ENCODE measurements at regions not wholly inside any gene's neighbourhood (a gene's known extent, or its start where the extent isn't known, plus 50 kb on each side); places are given as distances from the start of the nearest gene placed in this dataset.
A peak's percentile ranks its signal among the peaks of the same experiment; 100 is the strongest.

- DNase-seq (ENCODE audit: low read depth), result peak; percentile 60
Measured at GRCh38 chr2:195498176-195498575, 158.8 kb upstream of the SLC39A10 start.

- no peak for DNase-seq (ENCODE audit: low read depth)
Measured at GRCh38 chr2:195496991-195497390, 160.0 kb upstream of the SLC39A10 start.

- no peak for DNase-seq (ENCODE audit: low read depth)
Measured at GRCh38 chr2:195495966-195496365, 161.1 kb upstream of the SLC39A10 start.

- DNase-seq (ENCODE audit: low read depth), result no peak
Measured at GRCh38 chr2:195495351-195495750, 161.7 kb upstream of the SLC39A10 start.

- DNase-seq (ENCODE audit: low read depth), result no peak
Measured at GRCh38 chr2:195494451-195494850, 162.6 kb upstream of the SLC39A10 start.

GRCh38 chr2:195493416-195493815 is 163.6 kb upstream of the SLC39A10 start:
- no peak for DNase-seq (ENCODE audit: low read depth)

- DNase-seq (ENCODE audit: low read depth), result no peak
Measured at GRCh38 chr2:195490319-195490718, 166.7 kb upstream of the SLC39A10 start.

GRCh38 chr2:195489101-195489500 is 167.9 kb upstream of the SLC39A10 start:
- no peak for DNase-seq (ENCODE audit: low read depth)

GRCh38 chr2:195488567-195488966 is 168.5 kb upstream of the SLC39A10 start:
- DNase-seq (ENCODE audit: low read depth), result no peak

GRCh38 chr2:195486987-195487644 is 169.9 kb upstream of the SLC39A10 start:
- no peak for DNase-seq (ENCODE audit: low read depth)

GRCh38 chr2:195486520-195486919 is 170.5 kb upstream of the SLC39A10 start:
- DNase-seq (ENCODE audit: low read depth), result no peak

- no peak for DNase-seq (ENCODE audit: low read depth)
Measured at GRCh38 chr2:195482010-195482409, 175.0 kb upstream of the SLC39A10 start.

GRCh38 chr2:195480121-195480520 is 176.9 kb upstream of the SLC39A10 start:
- DNase-seq (ENCODE audit: low read depth), result no peak

- DNase-seq (ENCODE audit: low read depth), result no peak
Measured at GRCh38 chr2:195479407-195479806, 177.6 kb upstream of the SLC39A10 start.

- DNase-seq (ENCODE audit: low read depth), result no peak
Measured at GRCh38 chr2:195477996-195478382, 179.0 kb upstream of the SLC39A10 start.

- no peak for DNase-seq (ENCODE audit: low read depth)
Measured at GRCh38 chr2:195477248-195477995, 179.6 kb upstream of the SLC39A10 start.

GRCh38 chr2:195475336-195475735 is 181.7 kb upstream of the SLC39A10 start:
- no peak for DNase-seq (ENCODE audit: low read depth)

- no peak for DNase-seq (ENCODE audit: low read depth)
Measured at GRCh38 chr2:195473862-195474261, 183.2 kb upstream of the SLC39A10 start.

- DNase-seq (ENCODE audit: low read depth), result no peak
Measured at GRCh38 chr2:195472501-195473234, 184.4 kb upstream of the SLC39A10 start.

- no peak for DNase-seq (ENCODE audit: low read depth)
Measured at GRCh38 chr2:195471807-195472206, 185.2 kb upstream of the SLC39A10 start.

- DNase-seq (ENCODE audit: low read depth), result no peak
Measured at GRCh38 chr2:195471163-195471562, 185.9 kb upstream of the SLC39A10 start.

- no peak for DNase-seq (ENCODE audit: low read depth)
Measured at GRCh38 chr2:195470622-195471021, 186.4 kb upstream of the SLC39A10 start.

- DNase-seq (ENCODE audit: low read depth), result no peak
Measured at GRCh38 chr2:195468771-195469170, 188.3 kb upstream of the SLC39A10 start.

Measured in stimulated activated CD4-positive, alpha-beta T cell treated with anti-CD3 and anti-CD28 coated beads, Interleukin-2, amount 100 ng/mL, for 4 hours (primary cell).